Stimulated activated CD4-positive, alpha-beta T cell treated with anti-CD3 and anti-CD28 coated beads, Interleukin-12 subunit alpha, Interleukin-12 subunit beta, amount 100 ng/mL, for 48 hours (primary cell): ENCODE measurements at regions not wholly inside any gene's neighbourhood (a gene's known extent, or its start where the extent isn't known, plus 50 kb on each side); places are given as distances from the start of the nearest gene placed in this dataset.

Source experiments
- DNase-seq, 3 donors: peaks; one replicate each; pipeline ENCODE4 v3.0.0-alpha.2; 2020; ENCODE audit warnings: low read depth in 2 of 3, low spot score in 1 of 3

GRCh38 chr2:217452928-217453327 lies 549.9 kb downstream of the TNS1 start:
- DNase-seq: no peak

- no peak for DNase-seq
Observed at GRCh38 chr2:217451666-217452065, 551.1 kb downstream of the TNS1 start.

- no peak for DNase-seq
Observed at GRCh38 chr2:217449444-217449843, 553.4 kb downstream of the TNS1 start.

GRCh38 chr2:217448860-217449259 lies 553.9 kb downstream of the TNS1 start:
- no peak for DNase-seq

GRCh38 chr2:217445723-217446122 lies 557.1 kb downstream of the TNS1 start:
- DNase-seq: no peak

GRCh38 chr2:217444932-217445331 lies 557.9 kb downstream of the TNS1 start:
- DNase-seq: no peak

GRCh38 chr2:217444509-217444908 lies 558.3 kb downstream of the TNS1 start:
- no peak for DNase-seq

- no peak for DNase-seq
Observed at GRCh38 chr2:217443601-217444000, 559.2 kb downstream of the TNS1 start.

GRCh38 chr2:217440000-217440399 lies 562.8 kb downstream of the TNS1 start:
- no peak for DNase-seq

GRCh38 chr2:217438821-217439220 lies 564.0 kb downstream of the TNS1 start:
- DNase-seq: no peak

GRCh38 chr2:217438136-217438535 lies 564.7 kb downstream of the TNS1 start:
- no peak for DNase-seq

- DNase-seq: no peak
Observed at GRCh38 chr2:217437290-217437870, 565.4 kb downstream of the TNS1 start.

- DNase-seq: no peak
Observed at GRCh38 chr2:217436386-217436785, 566.4 kb downstream of the TNS1 start.

GRCh38 chr2:217434180-217434975 lies 568.4 kb downstream of the TNS1 start:
- DNase-seq: no peak

GRCh38 chr2:217433522-217433921 lies 569.3 kb downstream of the TNS1 start:
- DNase-seq: no peak

GRCh38 chr2:217431577-217432269 lies 571.1 kb downstream of the TNS1 start:
- DNase-seq: no peak

- DNase-seq: no peak
Observed at GRCh38 chr2:217430916-217431576, 571.2 kb upstream of the TNP1 start.

GRCh38 chr2:217429981-217430500 lies 570.2 kb upstream of the TNP1 start:
- no peak for DNase-seq

- no peak for DNase-seq
Observed at GRCh38 chr2:217421834-217422233, 562.0 kb upstream of the TNP1 start.

- DNase-seq: no peak
Observed at GRCh38 chr2:217420854-217421253, 561.0 kb upstream of the TNP1 start.

GRCh38 chr2:217419055-217419671 lies 559.3 kb upstream of the TNP1 start:
- no peak for DNase-seq
